ENCODE measurements at regions not wholly inside any gene's neighbourhood (a gene's known extent, or its start where the extent isn't known, plus 50 kb on each side); places are given as distances from the start of the nearest gene placed in this dataset.

DNA sequence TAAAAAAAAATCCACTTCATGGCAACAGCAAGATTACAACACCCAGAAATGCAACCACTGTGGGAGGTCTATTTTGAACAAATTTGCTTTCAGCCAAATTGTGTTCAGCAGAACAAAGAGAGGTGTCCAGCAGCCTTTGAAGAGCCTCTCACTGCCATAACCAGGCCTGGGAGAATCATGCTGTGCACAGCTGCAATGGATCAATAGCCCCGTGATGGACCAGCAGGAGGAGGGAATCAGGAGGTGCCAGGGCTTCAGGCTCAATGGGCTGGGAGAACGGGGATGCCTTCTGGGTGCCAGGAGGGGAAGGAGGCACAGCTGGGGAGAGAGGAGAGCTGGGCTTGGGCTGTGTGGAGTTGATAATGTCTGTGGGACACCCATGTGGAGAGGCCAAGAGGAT is 366.2 kb upstream of the EEF2KMT start:
- Mint-ChIP-seq H3K36me3 (ENCODE audit: low read depth) (no peaks in the 10 kb centered on the region), H3K4me1 (no peaks in the 10 kb centered on the region), H3K27ac (no peak overlapping the region), H3K9me3 (no peaks in the 10 kb centered on the region), H3K4me3 (no peak overlapping the region), H3K27me3 (ENCODE audit: low read depth) (peaks cover 22% of the 10 kb centered on the region)
- TF ChIP-seq, protein P1, sequence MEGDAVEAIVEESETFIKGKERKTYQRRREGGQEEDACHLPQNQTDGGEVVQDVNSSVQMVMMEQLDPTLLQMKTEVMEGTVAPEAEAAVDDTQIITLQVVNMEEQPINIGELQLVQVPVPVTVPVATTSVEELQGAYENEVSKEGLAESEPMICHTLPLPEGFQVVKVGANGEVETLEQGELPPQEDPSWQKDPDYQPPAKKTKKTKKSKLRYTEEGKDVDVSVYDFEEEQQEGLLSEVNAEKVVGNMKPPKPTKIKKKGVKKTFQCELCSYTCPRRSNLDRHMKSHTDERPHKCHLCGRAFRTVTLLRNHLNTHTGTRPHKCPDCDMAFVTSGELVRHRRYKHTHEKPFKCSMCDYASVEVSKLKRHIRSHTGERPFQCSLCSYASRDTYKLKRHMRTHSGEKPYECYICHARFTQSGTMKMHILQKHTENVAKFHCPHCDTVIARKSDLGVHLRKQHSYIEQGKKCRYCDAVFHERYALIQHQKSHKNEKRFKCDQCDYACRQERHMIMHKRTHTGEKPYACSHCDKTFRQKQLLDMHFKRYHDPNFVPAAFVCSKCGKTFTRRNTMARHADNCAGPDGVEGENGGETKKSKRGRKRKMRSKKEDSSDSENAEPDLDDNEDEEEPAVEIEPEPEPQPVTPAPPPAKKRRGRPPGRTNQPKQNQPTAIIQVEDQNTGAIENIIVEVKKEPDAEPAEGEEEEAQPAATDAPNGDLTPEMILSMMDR (IDR thresholded peaks at IDR 0.05; ENCODE audit: unreplicated experiment in 3 of 3): no peak

DNA sequence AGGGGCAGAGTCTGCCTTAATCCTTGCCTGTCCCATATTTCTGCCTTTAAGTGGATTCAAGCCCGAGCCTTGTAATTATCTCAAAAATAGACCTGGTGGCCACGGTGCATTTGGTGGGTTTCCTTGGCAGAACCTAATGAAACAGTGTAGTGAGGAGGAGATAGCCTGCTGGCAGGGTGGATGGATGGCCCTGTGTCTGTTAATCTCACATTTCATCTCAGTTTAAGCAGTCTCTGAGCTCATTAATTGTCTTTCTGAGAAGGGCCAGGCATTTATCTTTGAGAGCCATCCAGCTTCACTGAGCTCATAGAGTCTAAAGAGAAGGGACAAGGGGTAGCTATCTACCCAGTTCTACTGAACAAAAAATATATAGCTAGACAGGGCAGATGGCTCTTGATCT is 364.0 kb upstream of the EEF2KMT start:
- TF ChIP-seq, protein P1 (IDR thresholded peaks at IDR 0.05; ENCODE audit: unreplicated experiment in 3 of 3): no peak
- Mint-ChIP-seq H3K27ac (no peak overlapping the region), H3K36me3 (ENCODE audit: low read depth) (no peaks in the 10 kb centered on the region), H3K4me1 (no peaks in the 10 kb centered on the region), H3K4me3 (no peak overlapping the region), H3K27me3 (ENCODE audit: low read depth) (peaks cover 22% of the 10 kb centered on the region), H3K9me3 (no peaks in the 10 kb centered on the region)

DNA sequence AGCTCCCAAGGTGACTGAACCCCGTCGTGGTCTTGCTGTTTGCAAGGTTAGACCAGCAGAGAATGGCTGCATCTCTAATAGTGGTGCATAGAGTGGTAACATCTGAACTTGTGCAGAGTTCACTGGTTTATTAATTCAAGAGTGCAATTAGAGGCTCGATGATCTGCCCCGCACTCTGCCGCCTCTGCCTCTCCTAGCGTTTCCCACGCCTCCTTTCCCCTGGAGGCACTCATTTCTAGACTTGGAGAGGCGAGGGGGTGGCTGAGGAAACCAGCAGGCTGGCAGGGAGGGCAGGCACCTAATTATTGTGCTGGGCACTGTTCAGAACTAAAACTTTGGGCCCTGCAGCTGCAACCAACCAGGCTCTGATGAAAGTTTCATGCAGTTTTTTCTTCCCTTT is 363.5 kb upstream of the EEF2KMT start:
- Mint-ChIP-seq H3K27me3 (ENCODE audit: low read depth) (peaks cover 22% of the 10 kb centered on the region), H3K36me3 (ENCODE audit: low read depth) (no peaks in the 10 kb centered on the region), H3K9me3 (no peaks in the 10 kb centered on the region), H3K4me1 (no peaks in the 10 kb centered on the region), H3K4me3 (no peak overlapping the region), H3K27ac (no peak overlapping the region)
- TF ChIP-seq, protein P1 (IDR thresholded peaks at IDR 0.05; ENCODE audit: unreplicated experiment in 3 of 3): no peak

DNA sequence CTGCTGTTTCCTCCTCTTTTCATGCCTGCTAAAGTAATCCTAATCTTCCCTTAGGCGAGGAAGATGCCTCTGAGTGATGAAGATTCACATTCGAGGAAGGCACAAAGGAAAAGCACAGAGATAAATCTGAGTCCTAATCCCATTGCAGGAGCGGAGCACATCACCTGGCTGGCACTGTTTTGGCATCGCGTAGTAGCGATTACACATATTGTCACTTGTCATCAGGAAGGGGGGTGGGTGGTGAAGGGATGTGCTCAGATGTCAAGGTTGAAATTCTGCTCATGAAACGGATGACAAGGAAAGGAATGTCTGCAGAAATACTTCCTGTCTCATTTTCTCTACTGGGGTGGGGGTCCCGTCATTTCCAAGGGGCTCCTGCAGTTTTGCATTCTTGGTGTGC is 363.1 kb upstream of the EEF2KMT start:
- no peak overlapping the region for H3K27ac Mint-ChIP-seq

DNA sequence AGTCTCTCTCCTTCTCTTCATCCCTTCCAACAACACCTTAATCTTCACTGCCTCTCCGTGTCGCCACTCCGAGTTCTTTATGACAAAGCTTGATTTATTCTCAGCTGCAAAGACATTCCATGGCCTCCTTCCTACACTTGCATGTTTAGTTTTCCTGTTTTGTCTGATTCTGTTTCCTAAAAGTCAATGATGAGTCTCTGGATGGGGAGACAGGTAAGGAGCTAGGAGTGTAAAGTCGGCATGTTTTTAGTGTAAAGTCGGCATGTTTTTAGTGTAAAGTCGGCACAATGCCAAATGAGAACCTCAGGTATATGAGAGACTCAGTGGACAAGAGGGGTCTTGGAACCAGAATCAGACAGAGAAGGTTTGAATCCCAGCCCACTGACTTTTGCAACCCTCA is 362.3 kb upstream of the EEF2KMT start:
- Mint-ChIP-seq H3K4me3 (no peak overlapping the region), H3K27me3 (ENCODE audit: low read depth) (peaks cover 22% of the 10 kb centered on the region), H3K4me1 (no peaks in the 10 kb centered on the region), H3K36me3 (ENCODE audit: low read depth) (no peaks in the 10 kb centered on the region), H3K9me3 (no peaks in the 10 kb centered on the region), H3K27ac (no peak overlapping the region)
- TF ChIP-seq, protein P1 (IDR thresholded peaks at IDR 0.05; ENCODE audit: unreplicated experiment in 3 of 3): no peak

More for the DNA sequence above, 363.1 kb upstream of the EEF2KMT start:
- Mint-ChIP-seq H3K4me3 (no peak overlapping the region), H3K9me3 (no peaks in the 10 kb centered on the region), H3K4me1 (no peaks in the 10 kb centered on the region), H3K27me3 (ENCODE audit: low read depth) (peaks cover 22% of the 10 kb centered on the region), H3K36me3 (ENCODE audit: low read depth) (no peaks in the 10 kb centered on the region)
- TF ChIP-seq, protein P1 (IDR thresholded peaks at IDR 0.05; ENCODE audit: unreplicated experiment in 3 of 3): no peak

DNA sequence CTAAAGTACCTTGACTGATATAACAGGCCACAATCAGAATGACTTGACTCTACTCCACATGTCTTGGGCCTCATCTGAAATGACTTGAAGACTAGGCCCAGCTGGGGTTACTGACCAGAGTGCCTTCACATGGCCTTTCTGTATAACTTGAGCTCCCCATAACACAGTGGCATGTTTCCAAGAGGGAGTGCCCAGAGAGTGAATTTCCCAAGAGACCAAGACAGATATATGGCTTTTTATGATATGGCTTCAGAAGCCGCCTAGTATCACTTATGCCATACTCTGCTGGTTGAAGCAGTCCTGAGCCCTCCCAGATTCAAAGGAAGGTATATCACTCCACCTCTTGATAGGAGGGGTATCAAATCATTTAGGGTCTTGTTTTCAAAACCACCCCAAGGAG is 357.5 kb upstream of the EEF2KMT start:
- H3K9me3 Mint-ChIP-seq: no peaks in the 10 kb centered on the region
- no peak overlapping the region for H3K27ac Mint-ChIP-seq
- H3K27me3 Mint-ChIP-seq (ENCODE audit: low read depth): peaks cover 37% of the 10 kb centered on the region
- no peaks in the 10 kb centered on the region for H3K4me1 Mint-ChIP-seq
- no peak overlapping the region for H3K4me3 Mint-ChIP-seq
- H3K36me3 Mint-ChIP-seq (ENCODE audit: low read depth): no peaks in the 10 kb centered on the region
- TF ChIP-seq, protein P1 (IDR thresholded peaks at IDR 0.05; ENCODE audit: unreplicated experiment in 3 of 3): no peak

Measured in nephron (organoid).